Neural progenitor cell (in vitro differentiated cells): ENCODE measurements at regions not wholly inside any gene's neighbourhood (a gene's known extent, or its start where the extent isn't known, plus 50 kb on each side); places are given as distances from the start of the nearest gene placed in this dataset.
A peak's percentile ranks its signal among the peaks of the same experiment; 100 is the strongest.

ENCODE experiments used
- DNase-seq: peaks from one replicate; pipeline ENCODE4 v3.0.0-alpha.2; 2016; ENCODE audit warnings: low spot score
- H2AFZ ChIP-seq: fragments of 200-600 bp; sonication (generic); replicated peaks from 2 replicates; pipeline ENCODE4 v1.6.1; 2016; ENCODE audit warnings: antibody characterized with exemption
- H3F3A ChIP-seq: fragments of 200-600 bp; sonication (generic); 2 replicates; pipeline ENCODE4 v1.6.1; 2016; ENCODE audit warnings: antibody characterized with exemption, low read depth
- H3K27ac ChIP-seq: fragments of 200-600 bp; sonication (generic); 2 replicates; pipeline ENCODE4 v1.5.1; 2016; ENCODE audit warnings: mild to moderate bottlenecking
- H3K27me3 ChIP-seq: fragments of 200-600 bp; sonication (generic); 2 replicates; pipeline ENCODE4 v1.6.1; 2016; ENCODE audit warnings: mild to moderate bottlenecking, moderate library complexity
- H3K36me3 ChIP-seq: fragments of 200-600 bp; sonication (generic); 2 replicates; pipeline ENCODE4 v1.5.1; 2016
- H3K4me1 ChIP-seq: fragments of 200-600 bp; sonication (generic); 2 replicates; pipeline ENCODE4 v1.6.1; 2016; ENCODE audit warnings: mixed run types
- H3K4me2 ChIP-seq: fragments of 200-600 bp; sonication (generic); 2 replicates; pipeline ENCODE4 v1.6.1; 2016
- H3K4me3 ChIP-seq: fragments of 200-600 bp; sonication (generic); 2 replicates; pipeline ENCODE4 v1.5.1; 2016
- H3K79me2 ChIP-seq: fragments of 200-600 bp; sonication (generic); 2 replicates; pipeline ENCODE4 v1.6.1; 2016; ENCODE audit warnings: low read depth
- H3K9ac ChIP-seq: fragments of 200-600 bp; sonication (generic); 2 replicates; pipeline ENCODE4 v1.6.1; 2016
- H3K9me3 ChIP-seq: fragments of 200-600 bp; sonication (generic); 2 replicates; pipeline ENCODE4 v1.5.1; 2016; ENCODE audit warnings: low read depth
- H4K20me1 ChIP-seq: fragments of 200-600 bp; sonication (generic); 2 replicates; pipeline ENCODE4 v1.6.1; 2016; ENCODE audit warnings: low read depth
- H3K27ac Mint-ChIP-seq: 3 replicates; pipeline ENCODE4 v1.8.0; 2021; ENCODE audit warnings: mixed read lengths
- H3K27me3 Mint-ChIP-seq: 2 replicates; pipeline ENCODE4 v1.8.0; 2022; ENCODE audit warnings: low read depth, mild to moderate bottlenecking, inconsistent platforms, moderate library complexity, mixed read lengths; ENCODE audit not compliant: insufficient read depth
- H3K36me3 Mint-ChIP-seq: 3 replicates; pipeline ENCODE4 v1.8.0; 2021; ENCODE audit warnings: mixed read lengths
- H3K4me1 Mint-ChIP-seq: 3 replicates; pipeline ENCODE4 v1.8.0; 2021; ENCODE audit warnings: mixed read lengths
- H3K4me3 Mint-ChIP-seq: 3 replicates; pipeline ENCODE4 v1.8.0; 2021; ENCODE audit warnings: mild to moderate bottlenecking, moderate library complexity, mixed read lengths
- H3K9me3 Mint-ChIP-seq: 3 replicates; pipeline ENCODE4 v1.8.0; 2020; ENCODE audit warnings: mixed read lengths
- CTCF ChIP-seq: fragments of 200-600 bp; sonication (generic); IDR thresholded peaks from 2 replicates; pipeline ENCODE4 v1.5.1; 2017; ENCODE audit warnings: antibody characterized with exemption, mild to moderate bottlenecking
- EZH2 ChIP-seq: fragments of 200-600 bp; sonication (generic); IDR thresholded peaks from 2 replicates; pipeline ENCODE4 v1.6.1; 2017; ENCODE audit warnings: antibody characterized with exemption, mild to moderate bottlenecking, moderate library complexity
- EZH2phosphoT487 ChIP-seq: fragments of 200-600 bp; sonication (generic); IDR thresholded peaks from 2 replicates; pipeline ENCODE4 v1.6.1; 2017; ENCODE audit warnings: antibody characterized with exemption

GRCh38 chr11:106305458-106305857 is 228.0 kb downstream of the AASDHPPT start:
- Histone ChIP-seq H3K36me3 (no peaks in the 10 kb centered on the region), H4K20me1 (no peaks in the 10 kb centered on the region), H2AFZ (no peak overlapping the region), H3K4me1 (no peaks in the 10 kb centered on the region), H3K4me3 (no peak overlapping the region), H3F3A (no peaks in the 10 kb centered on the region), H3K4me2 (no peak overlapping the region), H3K79me2 (no peaks in the 10 kb centered on the region), H3K9ac (no peak overlapping the region), H3K27me3 (no peaks in the 10 kb centered on the region), H3K9me3 (no peaks in the 10 kb centered on the region), H3K27ac (no peak overlapping the region)
- no peak for DNase-seq
- TF ChIP-seq EZH2phosphoT487 (no peak), EZH2 (no peak), CTCF (no peak)
- peaks cover 4% of the 10 kb centered on the region for H3K9me3 Mint-ChIP-seq
- H3K36me3 Mint-ChIP-seq = no peaks in the 10 kb centered on the region
- H3K27ac Mint-ChIP-seq = no peak overlapping the region
- H3K4me1 Mint-ChIP-seq = no peaks in the 10 kb centered on the region
- H3K4me3 Mint-ChIP-seq = no peak overlapping the region
- peaks cover 2% of the 10 kb centered on the region for H3K27me3 Mint-ChIP-seq

- no peak overlapping the region for H3K9ac ChIP-seq
- no peaks in the 10 kb centered on the region for H3K79me2 ChIP-seq
- H3K9me3 Mint-ChIP-seq = peaks cover 5% of the 10 kb centered on the region
- no peak overlapping the region for H3K4me3 ChIP-seq
- no peaks in the 10 kb centered on the region for H3K4me1 Mint-ChIP-seq
- no peaks in the 10 kb centered on the region for H3K36me3 Mint-ChIP-seq
- TF ChIP-seq CTCF (peak; percentile 28), EZH2 (no peak), EZH2phosphoT487 (no peak)
- no peaks in the 10 kb centered on the region for H3K27me3 ChIP-seq
- H4K20me1 ChIP-seq = no peaks in the 10 kb centered on the region
- H3F3A ChIP-seq = no peaks in the 10 kb centered on the region
- no peak overlapping the region for H3K27ac Mint-ChIP-seq
- DNase-seq = no peak
- no peak overlapping the region for H2AFZ ChIP-seq
- H3K4me1 ChIP-seq = no peaks in the 10 kb centered on the region
- no peaks in the 10 kb centered on the region for H3K9me3 ChIP-seq
- no peak overlapping the region for H3K4me3 Mint-ChIP-seq
- no peaks in the 10 kb centered on the region for H3K36me3 ChIP-seq
- no peak overlapping the region for H3K27ac ChIP-seq
- H3K4me2 ChIP-seq = no peak overlapping the region
- H3K27me3 Mint-ChIP-seq = peaks cover 4% of the 10 kb centered on the region
These were observed 229.5 kb downstream of the AASDHPPT start for GRCh38 chr11:106306942-106307341.

GRCh38 chr11:106309070-106309684 is 231.7 kb downstream of the AASDHPPT start:
- Mint-ChIP-seq H3K4me3 (no peak overlapping the region), H3K4me1 (no peaks in the 10 kb centered on the region), H3K36me3 (no peaks in the 10 kb centered on the region), H3K9me3 (peaks cover 3% of the 10 kb centered on the region), H3K27ac (no peak overlapping the region), H3K27me3 (peaks cover 4% of the 10 kb centered on the region)
- H3K9me3 ChIP-seq = no peaks in the 10 kb centered on the region
- H3K4me2 ChIP-seq = no peak overlapping the region
- no peak for TF ChIP-seq EZH2
- TF ChIP-seq EZH2phosphoT487 = no peak
- no peak for TF ChIP-seq CTCF
- H4K20me1 ChIP-seq = no peaks in the 10 kb centered on the region
- H2AFZ ChIP-seq = no peak overlapping the region
- no peak for DNase-seq
- no peak overlapping the region for H3K4me3 ChIP-seq
- no peaks in the 10 kb centered on the region for H3K4me1 ChIP-seq
- H3K9ac ChIP-seq = no peak overlapping the region
- no peaks in the 10 kb centered on the region for H3K36me3 ChIP-seq
- H3K27me3 ChIP-seq = no peaks in the 10 kb centered on the region
- no peaks in the 10 kb centered on the region for H3F3A ChIP-seq
- no peak overlapping the region for H3K27ac ChIP-seq
- no peaks in the 10 kb centered on the region for H3K79me2 ChIP-seq
